GM12891 (cell line): ENCODE measurements at regions not wholly inside any gene's neighbourhood (a gene's known extent, or its start where the extent isn't known, plus 50 kb on each side); places are given as distances from the start of the nearest gene placed in this dataset.

Experiments used
- POLR2AphosphoS5 ChIP-seq: IDR thresholded peaks from 2 replicates; pipeline ENCODE4 v1.6.1; 2011; ENCODE audit warnings: low read depth, low read length, control low read depth
- SPI1 ChIP-seq: IDR thresholded peaks from 2 replicates; pipeline ENCODE4 v1.6.1; 2011; ENCODE audit warnings: low read depth, low read length, control low read depth

GRCh38 chr3:164515256-164515655 lies 563.0 kb downstream of the SI start:
- TF ChIP-seq SPI1, result no peak
- TF ChIP-seq POLR2AphosphoS5, result no peak
